ENCODE measurements at regions not wholly inside any gene's neighbourhood (a gene's known extent, or its start where the extent isn't known, plus 50 kb on each side); places are given as distances from the start of the nearest gene placed in this dataset.

DNA sequence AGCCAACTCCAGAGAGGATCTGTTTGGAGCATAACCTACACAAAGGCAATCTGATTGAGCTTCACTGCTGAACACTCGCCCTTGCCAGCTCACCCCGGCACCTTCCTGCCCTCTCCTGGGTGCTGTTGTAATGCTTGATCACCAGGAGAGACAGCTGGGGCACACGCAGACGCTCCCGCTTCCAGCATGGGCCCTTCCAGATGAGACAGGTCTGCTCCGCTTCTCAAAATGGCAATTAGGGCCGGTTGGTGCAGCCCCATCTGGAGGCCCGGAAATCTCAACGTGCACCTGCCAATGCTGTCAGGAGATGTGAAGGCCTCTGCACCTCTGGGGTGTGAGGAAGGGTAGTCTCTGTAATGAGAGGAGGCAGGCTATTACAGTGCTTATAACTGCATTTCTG is 206.1 kb downstream of the ABCC12 start (continued):
- TF ChIP-seq, protein P1, sequence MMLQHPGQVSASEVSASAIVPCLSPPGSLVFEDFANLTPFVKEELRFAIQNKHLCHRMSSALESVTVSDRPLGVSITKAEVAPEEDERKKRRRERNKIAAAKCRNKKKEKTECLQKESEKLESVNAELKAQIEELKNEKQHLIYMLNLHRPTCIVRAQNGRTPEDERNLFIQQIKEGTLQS (IDR thresholded peaks at IDR 0.05; ENCODE audit: insufficient read depth, low read depth, low read length) = no peak
- no peak for TF ChIP-seq TAF7 (optimal IDR thresholded peaks at IDR 0.05; ENCODE audit: borderline replicate concordance, low read depth, low read length)
- no peak for TF ChIP-seq RAD21 (IDR thresholded peaks at IDR 0.05 in 1 of 2, conservative IDR thresholded peaks at IDR 0.05 in 1 of 2; ENCODE audit: low read depth in 2 of 2, low read length in 2 of 2)
- no peak for TF ChIP-seq KDM4A (IDR thresholded peaks at IDR 0.05; ENCODE audit: low read depth, low read length, severe bottlenecking)
- no peak for TF ChIP-seq POLR2AphosphoS5 (IDR thresholded peaks at IDR 0.05; ENCODE audit: low read depth, low read length)
- TF ChIP-seq CHD7 (IDR thresholded peaks at IDR 0.05; ENCODE audit: insufficient replicate concordance, low read length) = no peak
- TF ChIP-seq RXRA (IDR thresholded peaks at IDR 0.05; ENCODE audit: insufficient read depth, low read depth, low read length) = no peak
- no peak for TF ChIP-seq SIX5 (IDR thresholded peaks at IDR 0.05; ENCODE audit: low read depth, low read length)
